Effector memory CD8-positive, alpha-beta T cell (primary cell): ENCODE measurements at regions not wholly inside any gene's neighbourhood (a gene's known extent, or its start where the extent isn't known, plus 50 kb on each side); places are given as distances from the start of the nearest gene placed in this dataset.

Experiments used
- ATAC-seq: fragments of 150-1000 bp; cut with Tn5 transposase; replicated peaks from 2 replicates; pipeline ENCODE4 v1.10.0; 2021; ENCODE audit warnings: mild to moderate bottlenecking, moderate library complexity
- DNase-seq, 3 experiments: peaks; one replicate each; pipeline ENCODE4 v3.0.0; 2021
- H3K27ac Mint-ChIP-seq, 2 donors: one replicate each; pipeline ENCODE4 v1.8.0; 2022; ENCODE audit warnings: mild to moderate bottlenecking in 2 of 2, mixed read lengths in 2 of 2, moderate library complexity in 2 of 2
- H3K27me3 Mint-ChIP-seq, 2 donors: one replicate each; pipeline ENCODE4 v1.8.0; 2022; ENCODE audit warnings: mixed read lengths in 2 of 2
- H3K36me3 Mint-ChIP-seq: one replicate; pipeline ENCODE4 v1.8.0; 2022; ENCODE audit warnings: mild to moderate bottlenecking, moderate library complexity, mixed read lengths; ENCODE audit not compliant: insufficient read depth
- H3K4me1 Mint-ChIP-seq, 2 donors: one replicate each; pipeline ENCODE4 v1.8.0; 2022; ENCODE audit warnings: low read depth in 2 of 2, mixed read lengths in 2 of 2
- H3K4me3 Mint-ChIP-seq, 2 donors: one replicate each; pipeline ENCODE4 v1.8.0; 2022; ENCODE audit warnings: mild to moderate bottlenecking in 2 of 2, mixed read lengths in 2 of 2, moderate library complexity in 2 of 2
- H3K9me3 Mint-ChIP-seq, 2 donors: one replicate each; pipeline ENCODE4 v1.8.0; 2022; ENCODE audit warnings: mixed read lengths in 2 of 2

DNA sequence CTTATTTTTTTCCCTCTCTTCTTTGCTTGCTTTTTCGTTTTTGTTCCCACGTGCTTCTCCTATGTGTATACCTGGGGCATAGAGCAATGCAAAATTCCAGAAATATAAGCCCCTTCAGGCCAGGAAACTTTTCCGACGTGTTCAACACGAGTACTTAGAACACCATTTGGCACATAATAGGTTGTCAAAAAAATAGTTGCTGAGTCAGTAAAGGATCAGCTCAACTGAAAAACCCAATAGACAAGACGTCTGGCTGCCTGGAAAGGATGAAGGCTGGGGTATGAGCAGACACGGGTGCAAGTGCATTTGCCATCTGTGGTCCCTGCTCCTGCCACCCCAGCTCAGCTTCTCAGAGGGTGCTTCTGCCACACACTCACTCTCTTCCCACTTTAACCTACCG is 823.0 kb upstream of the SOX11 start:
- H3K36me3 Mint-ChIP-seq = no peaks in the 10 kb centered on the region
- ATAC-seq = no peak
- H3K9me3 Mint-ChIP-seq = peaks cover 0 to 7% of the 10 kb centered on the region in 2 donors
- no peak overlapping the region for H3K27ac Mint-ChIP-seq
- no peak for DNase-seq
- H3K27me3 Mint-ChIP-seq = no peaks in the 10 kb centered on the region
- H3K4me1 Mint-ChIP-seq = no peaks in the 10 kb centered on the region
- no peak overlapping the region for H3K4me3 Mint-ChIP-seq

DNA sequence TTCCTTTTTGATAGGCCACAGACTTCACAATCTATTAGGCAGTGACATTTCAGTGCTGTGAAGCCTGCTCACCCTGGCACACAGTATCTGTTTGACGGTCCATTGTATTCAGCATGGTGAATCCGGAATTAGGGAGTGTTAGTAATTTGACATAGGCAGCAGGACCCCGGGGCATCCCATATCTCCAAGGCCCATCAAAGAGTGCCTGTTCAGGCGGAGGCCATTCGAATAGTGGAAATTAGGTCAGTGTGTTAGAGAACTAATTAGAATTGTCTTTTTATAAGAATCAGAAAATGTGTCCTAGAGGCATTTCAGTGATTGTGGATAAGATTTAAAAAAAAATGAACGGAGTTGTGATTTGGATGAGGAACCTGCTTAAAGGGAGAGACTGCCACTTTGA is 818.8 kb upstream of the SOX11 start:
- no peak overlapping the region for H3K4me3 Mint-ChIP-seq
- no peaks in the 10 kb centered on the region for H3K27me3 Mint-ChIP-seq
- peaks cover 7 to 8% of the 10 kb centered on the region in 2 donors for H3K9me3 Mint-ChIP-seq

DNA sequence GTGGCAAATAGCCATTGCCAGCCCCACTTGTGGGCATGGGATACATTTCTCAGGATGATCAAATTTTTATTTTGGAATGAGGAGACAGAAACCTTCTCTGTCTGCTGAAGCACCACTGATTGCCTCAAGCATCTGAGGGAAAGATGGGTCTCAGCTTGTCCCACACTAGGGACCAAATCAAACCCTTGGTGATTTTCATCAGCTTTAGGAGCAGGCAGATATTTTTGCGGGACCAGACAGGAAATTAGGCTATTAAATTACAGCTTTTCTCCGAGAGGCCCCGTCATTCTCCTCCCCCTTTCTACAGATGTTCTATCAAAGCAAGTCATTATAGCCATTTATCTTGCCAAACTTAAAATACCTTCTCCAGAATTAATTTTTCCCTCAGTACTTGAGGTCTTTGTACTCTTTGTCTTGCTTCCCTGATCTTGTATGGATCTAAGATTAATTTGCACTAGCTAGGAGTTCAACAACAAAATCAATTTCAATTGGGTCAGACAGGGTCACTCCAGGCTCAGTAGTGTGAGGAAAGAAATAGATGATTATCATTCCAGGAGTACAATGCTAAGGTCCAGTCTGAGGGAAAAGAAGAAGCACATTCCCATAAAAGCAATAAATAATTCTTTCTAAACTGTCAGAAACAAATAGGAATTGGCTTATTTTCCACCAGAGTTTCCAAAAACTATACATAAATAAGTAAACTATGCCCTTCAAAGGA is 818.1 kb upstream of the SOX11 start:
- Mint-ChIP-seq H3K36me3 (no peaks in the 10 kb centered on the region), H3K27ac (no peak overlapping the region), H3K4me3 (no peak overlapping the region), H3K27me3 (no peaks in the 10 kb centered on the region), H3K9me3 (peaks cover 6 to 7% of the 10 kb centered on the region in 2 donors), H3K4me1 (no peaks in the 10 kb centered on the region)
- DNase-seq (no peak), ATAC-seq (no peak)

More for the DNA sequence above, 818.8 kb upstream of the SOX11 start:
- DNase-seq = no peak
- Mint-ChIP-seq H3K36me3 (no peaks in the 10 kb centered on the region), H3K27ac (no peak overlapping the region), H3K4me1 (no peaks in the 10 kb centered on the region)
- no peak for ATAC-seq

DNA sequence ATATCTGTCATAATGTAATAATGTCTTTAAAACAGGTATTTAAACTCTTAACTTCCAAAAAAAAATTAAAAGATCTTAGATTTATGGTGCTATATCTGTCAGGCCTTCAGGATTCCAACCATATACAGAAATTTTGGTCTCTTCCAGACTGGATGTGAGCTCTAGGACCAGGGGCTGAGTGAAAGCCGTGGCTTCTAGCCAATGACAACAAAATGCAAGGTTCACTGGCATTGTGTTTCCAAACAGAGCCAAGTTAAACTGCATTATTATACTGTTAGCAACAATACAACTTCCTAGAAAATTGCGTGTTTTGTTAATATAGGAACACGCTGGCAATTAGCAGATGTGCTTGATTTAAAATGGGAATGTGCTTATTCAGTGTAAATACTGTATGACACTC is 809.8 kb upstream of the SOX11 start:
- peaks cover under 1% of the 10 kb centered on the region for H3K36me3 Mint-ChIP-seq
- no peak for ATAC-seq
- H3K4me3 Mint-ChIP-seq = no peak overlapping the region
- H3K27ac Mint-ChIP-seq = no peak overlapping the region
- no peak for DNase-seq
- peaks cover 0 to 5% of the 10 kb centered on the region in 2 donors for H3K9me3 Mint-ChIP-seq
- H3K4me1 Mint-ChIP-seq = no peaks in the 10 kb centered on the region
- no peaks in the 10 kb centered on the region for H3K27me3 Mint-ChIP-seq

DNA sequence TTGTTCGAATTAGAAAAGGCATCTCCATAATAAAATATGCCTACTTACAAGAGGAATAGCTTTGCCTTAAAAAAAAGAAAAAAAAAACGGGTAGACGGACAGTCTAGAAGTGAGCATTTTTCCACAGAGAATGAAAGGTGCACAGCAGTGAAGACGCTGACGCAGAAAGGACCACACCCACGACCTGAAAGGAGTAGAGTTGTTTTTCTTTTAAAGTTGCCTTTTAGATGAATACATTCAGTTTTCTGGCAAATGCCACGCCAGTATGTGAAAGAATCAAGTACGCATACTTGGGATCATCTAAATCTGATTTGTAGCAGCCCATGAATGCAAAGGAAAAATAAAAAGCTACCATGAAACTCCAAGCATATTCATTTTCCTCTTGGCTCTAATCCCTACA is 809.2 kb upstream of the SOX11 start:
- H3K4me1 Mint-ChIP-seq = no peaks in the 10 kb centered on the region
- ATAC-seq = no peak
- peaks cover 3% of the 10 kb centered on the region for H3K36me3 Mint-ChIP-seq
- no peaks in the 10 kb centered on the region for H3K27me3 Mint-ChIP-seq
- peaks cover 0 to 5% of the 10 kb centered on the region in 2 donors for H3K9me3 Mint-ChIP-seq
- H3K4me3 Mint-ChIP-seq = no peak overlapping the region
- H3K27ac Mint-ChIP-seq = no peak overlapping the region
- no peak for DNase-seq

DNA sequence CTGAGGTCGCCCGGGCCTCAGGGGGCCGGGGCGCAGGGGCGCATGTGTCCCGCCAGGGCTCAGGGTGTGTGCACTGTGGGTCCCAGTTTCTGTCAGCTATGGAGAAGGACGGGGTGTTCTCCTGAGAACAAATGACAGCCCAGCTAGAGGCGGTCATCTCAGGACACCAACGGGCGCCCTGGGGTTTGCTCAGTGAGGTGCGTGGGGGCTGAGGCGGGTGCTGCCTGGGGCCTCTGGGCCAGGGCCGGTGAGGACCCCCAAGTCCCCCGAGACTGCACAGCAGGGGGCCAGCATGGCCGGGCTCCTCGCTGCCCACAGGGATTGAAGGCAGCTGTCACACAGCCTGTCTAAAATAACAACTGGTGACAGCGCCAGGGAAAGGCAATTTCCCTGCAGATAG is 808.8 kb upstream of the SOX11 start:
- Mint-ChIP-seq H3K27me3 (no peaks in the 10 kb centered on the region), H3K4me3 (no peak overlapping the region), H3K9me3 (peaks cover 0 to 5% of the 10 kb centered on the region in 2 donors), H3K27ac (no peak overlapping the region), H3K36me3 (peaks cover 3% of the 10 kb centered on the region), H3K4me1 (no peaks in the 10 kb centered on the region)
- ATAC-seq (no peak), DNase-seq (no peak)

DNA sequence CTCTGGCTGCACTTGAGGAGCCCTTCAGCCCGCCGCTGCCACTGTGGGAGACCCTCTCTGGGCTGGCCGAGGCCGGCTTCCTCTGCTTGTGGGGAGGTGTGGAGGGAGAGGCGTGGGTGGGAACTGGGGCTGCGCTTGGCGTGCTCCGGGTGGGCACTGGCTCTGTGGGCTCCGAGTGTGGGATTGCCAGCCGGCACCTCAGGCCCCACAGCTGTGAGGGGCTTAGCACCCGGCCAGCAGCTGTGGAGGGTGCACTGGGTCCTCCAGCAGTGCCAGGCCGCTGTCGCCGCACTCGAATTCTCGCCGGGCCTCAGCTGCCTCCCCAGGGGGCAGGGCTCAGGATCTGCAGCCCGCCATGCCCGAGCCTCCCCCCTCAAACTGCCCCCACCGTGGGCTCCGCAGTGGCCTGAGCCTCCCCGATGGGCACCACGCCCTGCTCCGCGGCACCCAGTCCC is 808.0 kb upstream of the SOX11 start:
- Mint-ChIP-seq H3K27me3 (no peaks in the 10 kb centered on the region), H3K9me3 (peaks cover 0 to 5% of the 10 kb centered on the region in 2 donors), H3K4me3 (no peak overlapping the region), H3K36me3 (peaks cover 3% of the 10 kb centered on the region), H3K4me1 (no peaks in the 10 kb centered on the region), H3K27ac (no peak overlapping the region)
- ATAC-seq = no peak
- DNase-seq = no peak

DNA sequence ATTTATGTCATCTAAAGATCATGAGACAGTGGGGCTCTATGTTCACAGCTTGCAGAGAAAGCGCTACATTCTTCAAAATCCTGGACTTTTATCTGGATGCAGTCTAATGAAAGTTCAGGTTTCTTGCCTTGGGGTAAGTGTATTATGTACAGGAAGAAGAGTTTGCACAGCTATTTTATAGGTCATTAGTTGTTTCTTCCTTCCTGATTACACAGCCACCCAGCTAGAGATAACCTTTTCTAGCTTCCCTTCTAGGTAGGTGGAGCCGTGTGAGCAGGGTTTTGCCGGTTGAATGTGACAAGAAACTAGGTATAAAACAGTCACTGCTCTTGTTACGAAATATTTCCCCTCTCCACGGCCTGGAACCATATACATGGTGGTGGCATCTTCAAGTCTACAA is 800.8 kb upstream of the SOX11 start:
- Mint-ChIP-seq H3K4me3 (no peak overlapping the region), H3K27ac (no peak overlapping the region), H3K27me3 (no peaks in the 10 kb centered on the region), H3K4me1 (no peaks in the 10 kb centered on the region), H3K36me3 (peaks cover 3% of the 10 kb centered on the region), H3K9me3 (peaks cover under 1 to 7% of the 10 kb centered on the region in 2 donors)
- DNase-seq (no peak), ATAC-seq (no peak)

DNA sequence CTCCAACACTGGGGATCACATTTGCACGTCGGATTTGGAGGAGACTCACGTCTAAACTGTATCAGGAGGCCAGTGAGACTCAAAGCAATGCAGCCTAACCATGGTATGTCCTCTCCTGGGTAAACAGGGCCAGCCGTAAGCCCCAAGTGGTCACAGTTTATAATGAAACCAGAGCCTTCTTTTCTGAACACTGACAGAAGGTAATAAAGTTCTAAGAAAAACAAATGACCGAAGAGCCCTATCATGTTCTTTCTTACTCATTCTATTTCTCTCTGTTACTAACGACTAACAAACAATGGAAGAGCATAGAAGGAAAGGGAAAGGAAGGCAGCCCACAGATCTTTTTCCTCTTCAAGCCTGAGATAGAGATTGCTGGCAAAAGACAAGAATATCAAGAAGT is 796.8 kb upstream of the SOX11 start:
- no peaks in the 10 kb centered on the region for H3K36me3 Mint-ChIP-seq
- ATAC-seq = no peak
- H3K9me3 Mint-ChIP-seq = peaks cover 9 to 10% of the 10 kb centered on the region in 2 donors
- DNase-seq = no peak
- no peaks in the 10 kb centered on the region for H3K27me3 Mint-ChIP-seq
- no peak overlapping the region for H3K4me3 Mint-ChIP-seq
- no peaks in the 10 kb centered on the region for H3K4me1 Mint-ChIP-seq
- H3K27ac Mint-ChIP-seq = no peak overlapping the region

DNA sequence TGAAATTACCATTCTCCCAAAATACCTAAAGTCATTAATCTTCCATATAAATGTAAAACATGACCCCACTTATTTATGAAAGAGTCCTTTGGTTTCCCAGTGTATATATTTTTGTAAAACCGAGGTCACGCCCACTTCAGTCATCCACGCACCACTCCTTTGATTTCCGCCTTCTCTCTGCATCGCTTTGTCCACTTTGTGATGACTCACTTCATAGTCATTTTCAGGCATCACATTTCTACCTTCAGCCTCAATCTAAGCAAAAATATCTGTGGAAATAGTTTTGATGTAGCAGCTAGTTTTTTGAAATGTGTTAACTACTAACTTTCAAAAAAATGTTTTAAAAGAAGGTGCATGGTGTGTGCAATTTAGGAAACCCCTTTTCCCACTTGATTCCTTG is 793.5 kb upstream of the SOX11 start:
- H3K27ac Mint-ChIP-seq = no peak overlapping the region
- DNase-seq (no peak), ATAC-seq (no peak)
- H3K4me1 Mint-ChIP-seq = no peaks in the 10 kb centered on the region
- H3K36me3 Mint-ChIP-seq = no peaks in the 10 kb centered on the region
- H3K9me3 Mint-ChIP-seq = peaks cover 11 to 15% of the 10 kb centered on the region in 2 donors
- H3K4me3 Mint-ChIP-seq = no peak overlapping the region
- H3K27me3 Mint-ChIP-seq = no peaks in the 10 kb centered on the region

DNA sequence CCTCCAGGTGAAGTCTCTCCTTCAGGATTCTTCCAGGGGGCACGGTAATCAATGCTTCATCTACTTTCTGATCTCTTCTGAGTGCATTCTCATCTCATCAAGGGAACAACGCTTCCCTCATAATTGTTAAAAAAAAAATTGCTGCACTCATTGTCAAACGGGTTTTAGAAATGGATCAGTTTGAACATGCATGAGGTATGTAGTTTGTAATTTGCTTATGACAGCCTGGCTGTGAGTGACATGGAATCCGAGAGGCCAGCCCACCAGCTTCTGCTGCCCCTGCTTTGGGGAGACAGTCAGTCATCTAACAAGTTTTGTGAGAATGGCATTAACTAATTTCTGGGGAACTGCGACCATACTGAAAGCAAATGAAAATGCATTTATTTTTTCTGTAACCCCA is 791.9 kb upstream of the SOX11 start:
- H3K4me3 Mint-ChIP-seq = no peak overlapping the region
- H3K27me3 Mint-ChIP-seq = no peaks in the 10 kb centered on the region
- no peak for ATAC-seq
- no peak overlapping the region for H3K27ac Mint-ChIP-seq
- H3K9me3 Mint-ChIP-seq = peaks cover 10 to 15% of the 10 kb centered on the region in 2 donors
- H3K4me1 Mint-ChIP-seq = no peaks in the 10 kb centered on the region
- DNase-seq = no peak
- H3K36me3 Mint-ChIP-seq = no peaks in the 10 kb centered on the region

DNA sequence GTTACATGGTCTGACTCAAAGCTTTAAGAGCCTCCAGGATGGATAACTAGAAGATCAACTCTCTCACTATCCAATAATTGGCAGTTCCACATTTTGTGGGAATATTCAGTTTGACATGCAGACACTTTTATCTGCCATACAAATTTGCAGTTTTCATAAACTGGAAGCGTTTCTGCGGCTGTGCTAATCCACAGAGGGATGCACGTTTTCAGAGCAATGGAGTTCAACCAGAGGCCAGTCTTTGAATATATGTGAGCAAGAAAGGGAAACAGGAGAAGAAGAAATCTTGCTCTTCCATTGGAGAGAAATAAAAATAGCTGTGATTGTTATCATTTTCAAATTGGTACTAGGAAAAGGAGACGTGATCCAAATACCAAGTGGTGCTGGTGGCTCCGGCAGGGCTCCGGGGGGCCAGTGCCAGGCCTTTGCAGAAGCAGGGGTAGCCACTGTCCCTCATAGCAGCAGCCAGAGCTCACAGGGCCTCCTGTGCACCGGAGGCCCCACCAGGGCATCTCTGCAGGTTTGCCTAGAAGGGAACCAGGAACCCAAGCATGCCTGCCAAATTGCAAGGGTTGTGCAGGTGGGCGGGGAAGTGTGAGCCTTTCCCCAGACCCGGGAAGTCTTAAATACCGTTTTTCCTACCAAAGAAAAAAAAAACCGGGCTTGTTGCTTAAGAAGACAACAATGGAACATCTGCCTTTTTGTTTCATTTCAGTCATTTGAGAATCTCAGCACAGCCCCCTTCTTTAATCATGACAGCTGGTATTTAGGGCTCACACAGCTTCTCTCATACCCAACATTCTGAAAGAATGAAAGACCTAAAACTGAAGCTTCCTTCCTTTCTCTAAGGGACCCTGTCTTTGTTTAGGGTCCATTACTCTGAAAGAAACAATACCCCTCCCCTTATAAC is 791.1 kb upstream of the SOX11 start:
- H3K4me1 Mint-ChIP-seq = no peaks in the 10 kb centered on the region
- H3K36me3 Mint-ChIP-seq = no peaks in the 10 kb centered on the region
- DNase-seq (no peak), ATAC-seq (no peak)
- H3K27me3 Mint-ChIP-seq = no peaks in the 10 kb centered on the region
- H3K9me3 Mint-ChIP-seq = peaks cover 10 to 15% of the 10 kb centered on the region in 2 donors
- no peak overlapping the region for H3K4me3 Mint-ChIP-seq
- H3K27ac Mint-ChIP-seq = no peak overlapping the region

DNA sequence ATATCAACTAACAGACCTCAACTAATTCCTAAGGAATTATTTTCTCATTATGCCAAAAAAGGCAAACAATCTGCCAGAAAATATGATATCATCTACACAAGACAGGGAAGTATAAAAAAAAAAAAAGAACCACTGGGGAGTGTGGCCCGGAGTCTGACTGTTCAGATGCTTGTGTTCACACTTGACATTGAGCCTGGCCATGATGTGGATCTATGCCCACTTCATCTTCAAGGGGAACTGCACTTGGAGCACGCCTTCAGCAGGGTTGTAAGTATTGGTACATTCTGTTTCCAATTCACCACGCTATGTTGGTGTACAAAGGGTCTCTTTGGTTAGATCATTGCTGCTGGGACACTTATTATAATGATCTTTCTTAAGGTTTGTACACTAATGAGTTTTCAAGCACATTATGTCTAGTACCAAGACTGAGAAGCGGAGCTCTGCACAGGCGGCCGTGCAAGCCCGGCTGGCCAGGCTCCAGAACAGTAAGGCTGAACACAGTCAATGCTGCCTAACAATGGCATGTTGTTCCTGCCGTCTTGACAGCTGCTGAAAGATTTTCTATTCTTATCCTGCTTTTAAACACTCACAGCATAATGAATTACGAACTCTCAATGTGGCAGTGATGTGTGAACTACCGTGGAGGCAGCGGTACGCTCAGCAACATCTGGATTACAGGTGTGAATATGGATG is 788.4 kb upstream of the SOX11 start:
- no peaks in the 10 kb centered on the region for H3K4me1 Mint-ChIP-seq
- no peaks in the 10 kb centered on the region for H3K36me3 Mint-ChIP-seq
- DNase-seq = no peak
- ATAC-seq = no peak
- no peaks in the 10 kb centered on the region for H3K27me3 Mint-ChIP-seq
- no peak overlapping the region for H3K4me3 Mint-ChIP-seq
- no peak overlapping the region for H3K27ac Mint-ChIP-seq
- peaks cover 10 to 15% of the 10 kb centered on the region in 2 donors for H3K9me3 Mint-ChIP-seq
